HG03460 (cell line): ENCODE measurements at regions not wholly inside any gene's neighbourhood (a gene's known extent, or its start where the extent isn't known, plus 50 kb on each side); places are given as distances from the start of the nearest gene placed in this dataset.
"Not testable (repeated sequence)": the region's sequence is repeated elsewhere in the genome, so short reads cannot be mapped to it uniquely, and the experiment has no call there.

Experiments used
- ATAC-seq: cut with Tn5 transposase; IDR thresholded peaks from one replicate; pipeline ENCODE4 v1.9.1; 2021; ENCODE audit not compliant: unreplicated experiment

DNA sequence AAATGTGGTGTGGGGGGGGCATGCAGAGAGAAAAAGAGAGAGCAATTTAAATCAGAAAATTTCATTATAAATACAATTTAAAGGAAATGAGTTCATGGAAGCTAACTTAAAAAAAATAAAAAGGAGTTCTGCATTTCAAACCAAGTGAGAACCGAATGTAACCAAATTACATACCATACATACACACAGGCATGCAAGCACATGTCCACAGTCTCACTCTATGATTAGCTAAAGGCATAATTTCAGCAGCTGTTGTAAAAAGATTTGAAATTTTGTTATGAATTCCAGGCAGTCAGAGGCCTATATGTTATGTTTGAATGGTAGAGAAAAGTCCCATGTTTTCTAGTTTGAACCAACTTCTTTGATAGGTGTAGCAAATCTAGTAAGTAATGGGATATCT is 611.6 kb upstream of the ADGRL3 start:
- no peak for ATAC-seq

DNA sequence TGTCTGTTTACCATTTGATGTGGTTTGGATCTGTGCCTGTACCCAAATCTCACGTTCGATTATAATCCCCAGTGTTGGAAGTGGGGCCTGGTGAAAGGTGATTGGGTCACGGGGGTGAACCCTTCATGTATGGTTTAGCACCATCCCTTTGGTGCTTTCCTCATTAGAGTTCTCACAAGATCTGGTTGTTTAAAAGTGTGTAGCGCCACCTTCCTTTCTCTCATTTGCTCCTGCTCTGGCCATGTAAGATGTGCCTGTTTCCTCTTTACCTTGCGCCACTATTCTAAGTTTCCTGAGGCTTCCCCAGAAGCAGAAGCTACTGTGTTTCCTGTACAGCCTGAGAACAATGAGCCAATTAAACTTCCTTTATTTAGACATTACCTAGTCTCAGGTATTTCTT is 610.7 kb upstream of the ADGRL3 start:
- ATAC-seq, result no peak

DNA sequence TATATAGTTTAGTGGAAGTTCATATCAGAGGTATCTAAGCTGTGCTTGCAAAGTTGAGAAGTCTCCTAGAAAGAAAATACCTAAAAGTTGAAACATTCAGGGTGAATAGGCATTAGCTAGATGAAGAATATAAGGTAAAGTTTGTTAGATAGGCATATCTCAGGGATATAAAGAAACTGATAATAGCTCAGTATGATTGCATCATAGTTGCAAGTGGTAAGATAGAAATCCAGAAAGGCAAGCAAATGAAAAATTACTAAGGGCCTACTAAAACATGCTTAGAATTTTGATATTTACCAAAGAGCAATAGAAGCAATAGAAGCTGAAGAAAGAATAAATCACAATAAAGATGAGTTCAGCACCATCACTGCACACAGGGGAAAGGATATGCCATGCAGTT is 610.0 kb upstream of the ADGRL3 start:
- no peak for ATAC-seq

DNA sequence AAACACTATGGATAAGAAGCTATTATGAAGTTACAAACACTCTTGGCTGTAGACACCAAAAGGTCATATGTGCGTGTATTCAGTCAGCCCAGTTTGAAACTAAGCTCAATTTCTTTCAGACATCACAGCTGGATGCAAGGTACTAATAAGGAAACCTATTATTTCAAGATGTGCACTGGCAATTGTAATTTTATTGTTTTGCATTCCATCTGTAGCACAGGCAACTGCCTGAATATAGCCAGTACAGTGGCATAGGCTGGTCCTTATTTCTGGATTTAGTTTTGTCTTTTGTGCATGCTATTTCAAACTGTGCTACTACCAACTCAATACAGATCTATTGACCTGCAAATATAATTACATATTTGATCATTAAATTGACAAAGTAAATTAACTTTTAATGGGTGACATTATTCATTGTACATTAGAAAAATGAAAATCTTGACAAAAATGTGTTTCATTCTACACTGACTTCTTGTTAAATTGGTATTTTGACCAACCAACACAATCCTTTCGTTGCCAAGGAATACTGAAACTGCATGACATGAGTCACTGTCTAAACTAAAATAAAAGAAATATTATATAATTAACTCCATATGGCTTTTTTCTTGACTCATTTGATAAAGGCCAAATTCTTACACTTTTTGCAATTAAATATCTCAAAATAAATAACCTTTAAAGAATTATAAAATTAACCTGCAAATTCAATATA is 594.3 kb upstream of the ADGRL3 start:
- ATAC-seq, result no peak

DNA sequence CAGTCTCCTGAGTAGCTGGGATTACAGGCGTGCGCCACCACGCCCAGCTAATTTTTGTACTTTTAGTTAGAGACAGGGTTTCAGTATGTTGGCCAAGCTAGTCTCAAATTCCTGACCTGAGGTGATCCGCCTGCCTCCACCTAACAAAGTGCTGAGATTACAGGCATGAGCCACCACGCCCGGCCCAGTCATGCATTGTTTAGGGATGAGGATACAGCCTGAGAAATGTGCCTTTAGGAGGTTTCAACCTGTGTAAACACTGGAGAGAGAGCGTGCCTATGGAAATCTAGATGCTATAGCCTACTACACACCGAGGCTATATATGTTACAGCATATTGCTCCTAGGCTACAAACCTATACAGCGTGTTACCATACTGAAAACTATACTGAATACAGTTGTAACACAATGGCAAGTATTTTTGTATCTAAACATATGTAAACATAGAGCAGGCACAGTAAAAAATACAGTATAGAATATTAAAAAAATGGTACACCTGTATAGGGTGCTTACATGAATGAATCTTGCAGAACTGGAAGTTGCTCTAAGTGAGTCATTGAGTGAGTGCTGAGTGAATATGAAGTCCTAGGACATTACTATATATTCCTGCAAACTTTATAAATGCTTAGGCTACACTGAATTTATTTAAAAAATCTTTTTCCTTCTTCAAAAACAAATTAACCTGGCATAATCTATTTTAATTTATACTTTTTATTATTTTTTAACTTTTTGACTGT is 588.2 kb upstream of the ADGRL3 start:
- no peak for ATAC-seq

DNA sequence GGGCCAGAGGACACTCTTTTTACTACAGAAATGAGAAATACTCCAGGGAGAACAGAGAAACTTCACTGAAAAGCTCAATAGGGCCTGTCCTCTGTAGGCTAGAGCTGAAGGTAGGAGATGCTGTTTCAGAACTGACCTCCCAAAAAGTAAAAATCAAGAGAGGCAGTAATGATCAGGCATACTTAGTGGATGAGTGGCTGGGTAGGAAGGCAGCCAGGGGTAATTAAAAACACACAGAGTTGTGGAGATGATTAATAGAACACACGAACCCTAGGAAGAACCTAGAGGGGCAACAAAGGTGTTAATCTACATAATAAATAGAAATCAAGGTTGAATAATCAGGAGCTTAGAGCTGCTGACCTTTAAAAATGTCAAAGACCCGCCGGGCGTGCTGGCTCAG is 582.4 kb upstream of the ADGRL3 start:
- no peak for ATAC-seq

DNA sequence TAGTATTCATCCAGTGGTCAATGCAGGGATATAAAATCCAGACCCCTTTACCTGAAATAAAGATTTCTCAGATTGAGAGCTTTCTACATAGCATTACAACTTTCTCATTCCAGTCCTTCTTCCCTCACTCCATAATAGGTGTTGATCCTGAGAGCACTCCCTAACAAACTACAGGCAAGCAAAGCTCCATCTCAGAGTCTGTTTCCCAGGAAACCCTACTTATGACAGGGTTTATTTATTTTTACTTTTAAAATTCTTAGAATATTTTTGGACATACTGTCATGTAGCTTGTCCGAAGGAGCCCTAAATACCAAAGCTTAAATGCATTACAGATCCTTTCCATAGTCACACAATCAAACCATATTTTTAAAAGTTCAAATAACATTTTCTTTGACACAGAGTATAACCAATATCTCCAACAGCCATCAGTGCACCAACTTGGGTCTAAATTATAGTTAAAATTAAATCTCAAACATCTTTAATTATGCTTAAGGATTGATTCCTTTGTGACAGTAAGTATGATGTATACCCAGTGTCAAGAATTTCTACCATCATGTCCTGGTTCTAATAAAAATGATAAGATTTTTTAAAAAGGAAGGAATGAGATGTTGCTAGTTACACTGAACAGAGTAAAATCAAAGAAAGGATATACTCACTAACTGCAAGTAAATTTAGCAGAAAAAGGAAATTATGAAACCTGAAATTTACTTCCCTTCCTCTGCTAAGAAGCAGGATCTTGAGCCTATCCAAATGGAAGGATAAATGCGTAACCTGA is 580.4 kb upstream of the ADGRL3 start:
- no peak for ATAC-seq

DNA sequence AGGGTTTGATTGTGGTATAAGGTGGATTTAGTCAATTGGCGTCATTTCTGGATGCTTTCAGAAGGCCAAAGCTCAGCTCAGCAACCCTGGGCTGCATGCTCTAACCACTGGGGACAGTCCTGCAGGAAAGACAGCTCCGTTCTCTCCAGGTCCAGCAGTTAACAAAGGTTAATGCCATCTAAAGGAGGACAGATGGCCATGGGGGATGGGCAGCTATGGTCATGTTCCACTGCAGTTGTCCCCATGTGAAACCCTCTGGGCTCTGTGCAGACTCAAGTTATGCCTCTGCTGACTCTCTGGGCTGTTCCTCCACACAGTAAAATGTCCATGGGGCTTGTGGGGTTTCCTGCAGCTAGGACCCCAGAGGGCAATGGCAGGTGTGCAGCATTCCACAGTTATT is 562.1 kb upstream of the ADGRL3 start:
- ATAC-seq, result no peak

DNA sequence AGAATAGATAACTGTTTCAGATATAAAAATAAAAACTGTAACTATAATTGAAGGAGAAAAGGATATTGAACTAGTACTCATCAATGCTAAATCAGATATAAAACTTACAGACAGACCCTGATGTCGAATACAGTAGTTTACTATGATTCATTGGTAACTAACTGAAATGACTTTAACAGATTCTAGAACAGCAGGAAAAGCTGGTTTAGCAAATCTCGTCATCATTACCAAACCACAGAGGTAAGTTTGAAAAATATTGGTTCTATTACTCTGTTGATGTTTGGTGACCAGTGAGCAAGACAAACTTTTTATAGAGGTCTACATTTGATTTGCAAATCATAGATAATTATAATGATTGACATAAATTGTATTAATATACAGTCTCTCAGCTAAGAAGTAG is 551.4 kb upstream of the ADGRL3 start:
- ATAC-seq, result no peak

DNA sequence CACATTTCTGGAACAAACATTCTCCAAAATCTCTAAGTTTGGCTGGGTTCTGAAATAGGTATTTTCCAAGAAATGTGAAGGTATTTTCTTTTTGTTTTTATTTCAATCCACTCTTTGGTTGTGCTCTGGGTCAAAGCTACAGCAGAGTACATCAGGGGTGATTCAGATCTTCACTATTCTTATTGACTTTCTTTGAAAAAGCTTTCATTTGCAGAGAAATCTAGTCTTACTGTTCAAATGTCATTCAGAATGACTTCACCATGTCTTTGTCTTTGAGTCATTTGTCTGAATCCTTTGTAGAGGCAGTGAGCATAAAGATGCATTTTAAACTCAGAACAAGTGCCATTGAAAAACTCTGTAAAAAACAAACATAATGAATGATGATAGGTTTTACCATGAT is 547.2 kb upstream of the ADGRL3 start:
- no peak for ATAC-seq

DNA sequence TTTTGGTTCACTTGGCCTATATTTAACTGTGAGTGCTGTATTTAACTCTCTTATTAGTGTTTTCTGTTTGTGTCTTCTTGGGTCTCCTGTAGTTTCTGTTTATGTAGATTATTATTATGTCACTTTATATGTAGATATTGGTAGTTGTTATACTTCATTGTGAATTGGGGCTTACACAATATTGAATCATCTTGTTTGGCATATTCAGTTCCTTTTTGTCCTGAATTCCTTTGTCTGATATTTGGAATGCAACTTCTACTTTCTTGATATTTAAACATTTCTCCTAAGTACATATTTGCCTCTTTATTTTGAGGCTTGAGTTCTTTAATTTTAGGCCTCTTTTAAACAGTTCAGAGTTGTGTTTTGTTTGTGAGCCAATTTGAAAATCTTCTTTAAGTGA is 544.8 kb upstream of the ADGRL3 start:
- ATAC-seq, result no peak

DNA sequence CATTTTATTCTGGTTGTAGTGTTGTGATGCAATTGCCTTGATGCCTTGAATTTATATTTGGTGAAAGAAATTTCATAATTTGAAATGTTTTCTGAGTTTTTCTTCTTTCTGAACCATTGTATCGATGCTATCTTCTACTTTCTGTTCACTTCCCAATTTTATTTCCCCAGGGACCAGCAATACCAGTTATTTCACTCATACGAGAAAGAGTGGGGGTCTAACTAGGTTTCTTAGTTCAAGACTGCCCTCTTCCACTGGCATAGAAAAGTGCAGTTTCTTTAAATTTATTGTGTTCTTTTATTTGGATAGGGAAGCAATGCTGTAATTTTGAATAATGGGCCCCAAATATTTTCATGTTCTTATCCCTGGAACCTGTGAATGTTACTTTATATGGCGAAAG is 544.0 kb upstream of the ADGRL3 start:
- no peak for ATAC-seq

DNA sequence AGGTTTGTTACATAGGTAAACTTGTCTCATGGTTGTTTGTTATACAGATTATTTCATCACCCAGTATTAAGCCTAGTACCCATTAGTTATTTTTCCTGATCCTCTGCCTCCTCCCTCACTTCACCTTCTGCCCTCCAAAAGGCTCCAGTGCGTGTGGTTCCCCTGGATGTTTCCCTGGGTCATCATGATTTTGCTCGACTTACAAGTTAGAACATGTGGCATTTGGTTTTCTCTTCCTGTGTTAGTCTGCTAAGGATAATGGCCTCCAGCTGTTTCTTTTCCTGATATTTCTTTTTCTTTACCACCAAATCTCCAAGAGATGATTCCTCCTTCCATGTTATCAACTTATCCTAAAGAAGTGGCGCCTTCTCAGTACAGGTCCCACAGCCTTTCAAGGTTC is 543.1 kb upstream of the ADGRL3 start:
- ATAC-seq, result no peak

DNA sequence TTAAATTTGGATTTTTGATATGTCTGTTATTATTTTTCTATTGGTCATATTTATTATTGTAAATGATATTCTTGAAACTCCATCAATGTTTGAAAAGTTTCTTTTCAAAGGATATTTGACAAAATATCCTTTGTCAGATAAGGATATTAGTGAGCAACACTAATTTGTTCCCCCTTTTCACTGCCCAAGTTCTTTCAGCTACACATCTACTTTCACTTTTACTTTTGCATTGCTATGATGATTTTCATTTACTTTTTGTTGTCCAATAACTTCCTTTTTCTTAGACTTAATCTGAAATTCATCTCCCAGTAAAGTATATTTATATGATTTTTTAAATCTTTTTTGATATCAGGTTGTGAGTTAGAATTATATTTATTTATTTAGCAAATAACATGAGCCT is 542.3 kb upstream of the ADGRL3 start:
- no peak for ATAC-seq

DNA sequence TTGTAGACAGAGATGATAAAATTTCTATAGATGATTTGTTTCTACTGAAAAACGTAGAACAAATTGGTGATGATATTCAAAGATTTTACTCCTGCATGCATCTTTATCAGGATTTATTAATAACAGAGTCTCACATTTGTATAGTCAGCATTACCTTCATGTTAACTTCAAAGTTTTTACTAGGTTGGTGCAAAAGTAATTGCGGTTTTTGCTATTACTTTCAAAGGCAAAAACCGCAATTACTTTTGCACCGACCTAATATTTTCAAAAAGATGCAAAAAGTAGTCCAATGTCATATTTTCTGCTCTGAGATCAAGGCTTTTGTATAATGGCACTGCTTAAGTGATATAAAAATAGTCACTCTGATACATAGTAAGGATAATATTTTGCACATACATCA is 536.4 kb upstream of the ADGRL3 start:
- ATAC-seq, result no peak

DNA sequence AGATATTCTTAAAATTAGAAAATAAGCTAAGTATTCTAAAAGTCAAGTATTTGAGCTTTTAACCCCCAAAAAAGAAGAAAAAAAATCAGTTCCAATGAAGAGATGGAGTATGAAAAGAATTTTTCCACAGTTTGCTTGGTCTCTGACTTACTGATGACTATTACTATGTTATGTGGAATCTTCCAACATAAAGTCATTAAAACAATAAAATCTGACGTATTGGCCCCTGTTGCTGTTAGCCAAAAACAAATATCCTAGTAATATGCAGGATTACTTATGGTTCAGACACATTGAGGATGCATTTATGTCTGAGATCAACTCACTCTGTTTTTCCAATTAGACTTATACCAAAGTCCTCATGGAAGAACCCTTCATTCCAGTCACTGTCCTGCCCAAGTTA is 517.2 kb upstream of the ADGRL3 start:
- ATAC-seq, result no peak

DNA sequence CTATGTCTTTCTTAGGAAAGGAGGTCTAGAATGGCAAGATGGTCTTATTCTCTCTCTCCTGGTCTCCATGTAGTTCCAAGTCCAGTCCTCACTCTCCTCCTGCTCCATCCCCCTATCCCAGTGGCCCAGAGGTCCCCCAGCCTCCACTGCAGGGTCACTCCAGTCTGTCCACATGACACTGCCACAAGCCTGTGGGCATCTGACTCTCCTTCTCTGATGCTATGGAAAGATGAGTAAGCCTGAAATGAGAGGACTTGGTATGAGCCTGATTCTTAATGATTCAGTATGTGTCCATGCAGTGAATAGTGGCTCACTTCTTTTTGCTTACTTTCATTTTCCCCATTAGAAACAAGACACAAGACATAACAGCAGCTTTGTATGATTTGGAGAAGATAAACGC is 516.8 kb upstream of the ADGRL3 start:
- no peak for ATAC-seq

DNA sequence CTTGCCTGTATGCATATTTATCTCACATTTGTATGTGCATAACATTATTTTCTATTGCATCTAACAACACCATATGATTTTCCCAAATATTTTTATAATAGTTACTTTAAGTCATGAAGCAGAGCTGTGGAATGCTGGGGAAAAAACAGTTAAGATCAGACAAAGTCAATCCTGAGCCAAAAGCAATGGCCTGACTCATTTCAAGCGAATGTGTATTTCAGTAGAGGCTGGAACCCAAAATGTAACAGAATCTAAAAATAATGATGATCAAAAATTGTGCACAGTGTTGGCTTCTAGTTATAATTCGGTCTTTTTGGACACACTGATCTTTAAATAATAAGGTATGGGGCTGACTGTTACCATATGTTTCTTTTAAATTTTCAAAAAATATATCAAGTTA is 516.2 kb upstream of the ADGRL3 start:
- no peak for ATAC-seq

DNA sequence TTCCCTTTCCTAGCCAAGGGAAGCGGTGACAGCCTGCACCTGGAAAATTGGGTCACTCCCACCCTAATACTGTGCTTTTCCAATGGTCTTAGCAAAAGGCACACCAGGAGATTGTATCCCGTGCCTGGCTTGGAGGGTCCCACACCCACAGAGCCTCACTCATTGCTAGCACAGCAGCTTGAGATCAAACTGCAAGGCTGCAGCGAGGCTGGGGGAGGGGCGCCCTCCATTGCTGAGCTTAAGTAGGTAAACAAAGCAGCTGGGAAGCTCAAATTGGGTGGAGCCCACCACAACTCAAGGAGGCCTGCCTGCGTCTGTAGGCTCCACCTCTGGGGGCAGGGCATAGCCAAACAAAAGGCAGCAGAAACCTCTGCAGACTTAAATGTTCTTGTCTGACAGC is 504.1 kb upstream of the ADGRL3 start:
- not testable (repeated sequence) for ATAC-seq

DNA sequence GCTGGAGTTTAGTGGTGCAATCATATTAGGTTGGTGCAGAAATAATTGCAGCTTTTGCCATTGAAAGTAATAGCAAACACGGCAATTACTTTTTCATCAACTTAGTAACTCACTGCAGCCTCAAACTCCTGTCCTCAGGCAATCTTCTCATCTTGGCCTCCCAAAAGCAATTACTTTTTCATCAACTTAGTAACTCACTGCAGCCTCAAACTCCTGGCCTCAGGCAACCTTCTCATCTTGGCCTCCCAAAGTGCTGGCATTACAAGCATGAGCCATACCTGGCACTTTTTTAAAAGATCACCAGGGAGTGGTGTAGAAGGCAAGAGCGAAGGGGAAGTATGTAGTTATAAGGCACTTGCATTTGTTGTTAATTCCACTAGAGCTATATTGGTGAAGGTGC is 491.1 kb upstream of the ADGRL3 start:
- no peak for ATAC-seq

DNA sequence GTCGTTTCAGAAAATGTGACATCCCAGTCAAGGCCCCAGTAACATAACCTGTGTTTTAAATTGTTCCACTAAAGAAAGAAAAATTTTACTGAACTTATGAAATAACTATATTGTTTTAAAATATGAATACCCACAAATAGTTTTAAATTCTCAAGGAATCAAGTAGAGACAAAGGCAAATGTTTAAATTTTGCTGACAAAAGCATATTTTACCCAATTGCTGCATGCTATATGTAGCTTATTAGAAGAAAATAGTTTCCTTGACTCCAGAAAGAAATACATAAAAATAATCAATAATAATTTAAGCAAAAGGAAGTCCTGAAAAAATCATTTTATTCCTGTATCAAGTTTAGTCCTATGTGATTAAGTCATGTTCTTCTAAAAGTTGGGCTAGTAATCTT is 481.3 kb upstream of the ADGRL3 start:
- ATAC-seq, result no peak

DNA sequence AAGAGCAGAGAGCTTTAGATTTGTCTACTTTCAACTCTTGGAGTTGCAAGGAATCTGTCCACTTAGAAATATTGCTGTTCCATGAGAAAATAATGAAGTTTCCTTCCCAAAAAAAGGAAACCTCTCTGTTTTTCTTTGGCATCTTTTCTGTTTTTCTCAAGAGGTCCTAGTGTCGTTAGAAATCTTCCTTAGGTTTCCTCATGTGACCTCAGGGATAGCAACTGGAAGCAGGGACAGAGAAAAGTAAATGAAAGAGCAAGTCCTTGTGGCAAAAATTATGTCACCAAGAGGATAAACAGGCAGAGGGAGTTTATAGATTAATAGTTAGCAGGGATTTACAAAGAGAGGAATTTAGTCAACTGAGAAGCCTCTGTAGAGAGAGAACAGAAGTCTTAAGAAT is 478.4 kb upstream of the ADGRL3 start:
- ATAC-seq, result no peak
